ENCODE measurements at regions not wholly inside any gene's neighbourhood (a gene's known extent, or its start where the extent isn't known, plus 50 kb on each side); places are given as distances from the start of the nearest gene placed in this dataset.
"Not testable (repeated sequence)": the region's sequence is repeated elsewhere in the genome, so short reads cannot be mapped to it uniquely, and the experiment has no call there.

- no peak overlapping the region for H3K4me3 ChIP-seq
Observed at GRCh38 chr15:28783466-28783865, 65.0 kb downstream of the GOLGA6L7 start.

GRCh38 chr15:28778397-28778796 is 66.2 kb upstream of the GOLGA8M start:
- WGBS, 2 donors (ENCODE audit: low coverage in 1 of 2), result no CpG with 5 or more reads among the region's 2 CpGs
- not testable (repeated sequence) for ATAC-seq, H3K4me1 ChIP-seq, H3K27me3 ChIP-seq, H3K4me3 ChIP-seq, H3K36me3 ChIP-seq, H3K27ac ChIP-seq, H3K9me3 ChIP-seq

More at GRCh38 chr15:28783466-28783865, 65.0 kb downstream of the GOLGA6L7 start:
- TF ChIP-seq EP300 (IDR thresholded peaks at IDR 0.05) (no peak), CTCF (IDR thresholded peaks at IDR 0.05) (no peak), POLR2AphosphoS5 (IDR thresholded peaks at IDR 0.05) (no peak), POLR2A (IDR thresholded peaks at IDR 0.05) (no peak)
- 100% methylated on average over 10 of the region's 21 CpGs; no CpG with 5 or more reads in 1 of the 2 donors for WGBS, 2 donors (ENCODE audit: low coverage in 1 of 2)
- peaks cover under 1% of the 10 kb centered on the region for H3K27me3 ChIP-seq
- H3K9me3 ChIP-seq, result no peaks in the 10 kb centered on the region
- H3K27ac ChIP-seq, result no peak overlapping the region
- ATAC-seq, result no peak
- no peaks in the 10 kb centered on the region for H3K36me3 ChIP-seq
- H3K4me1 ChIP-seq, result peaks cover 0 to 5% (median 0%) of the 10 kb centered on the region in 3 donors

GRCh38 chr15:28772857-28773256 is 60.6 kb upstream of the GOLGA8M start:
- H3K27me3 ChIP-seq, ATAC-seq, H3K36me3 ChIP-seq, H3K9me3 ChIP-seq, H3K4me1 ChIP-seq, H3K4me3 ChIP-seq, H3K27ac ChIP-seq: not testable (repeated sequence)
- WGBS, 2 donors (ENCODE audit: low coverage in 1 of 2), result 67% methylated on average over 2 of the region's 3 CpGs; no CpG with 5 or more reads in 1 of the 2 donors

Small RNA genes lying in the stretch of these regions (small RNA-seq; reads per million reads assigned to genes)
- gene AC055876.3, result 0 reads per million in 4 donors

All from gastroesophageal sphincter (tissue), 4 donors.